GM12878 (cell line): ENCODE measurements at regions not wholly inside any gene's neighbourhood (a gene's known extent, or its start where the extent isn't known, plus 50 kb on each side); places are given as distances from the start of the nearest gene placed in this dataset.

Experiments used
- ATAC-seq: fragments of 200-7000 bp; cut with Tn5 transposase; 3 replicates; pipeline ENCODE4 v1.9.1; 2020; ENCODE audit warnings: mild to moderate bottlenecking, moderate library complexity
- BruUV-seq: library from RNA; stranded (reverse); fragments of 400-500 nt; replicated peaks from 2 replicates; lab custom pipeline; 2021; lab: Mats Ljungman, UMichigan
- CTCF ChIA-PET: fragments of 300-600 bp; sonication (Branson Sonifier 250); formaldehyde crosslinking; extraction: SDS; loops from one replicate; lab custom pipeline; 2021; ENCODE audit warnings: inconsistent platforms; lab: Yijun Ruan, JAX
- POLR2A ChIA-PET: fragments of 350-600 bp; formaldehyde crosslinking; extraction: SDS; loops from one replicate; lab custom pipeline; 2021; ENCODE audit warnings: inconsistent platforms; lab: Charles Lee
- RAD21 ChIA-PET: fragments of 300-600 bp; sonication (Branson Sonifier 250); formaldehyde crosslinking; loops from one replicate; lab custom pipeline; 2023; ENCODE audit warnings: antibody characterized with exemption; ENCODE audit not compliant: unreplicated experiment; lab: Charles Lee
- SMC1A ChIA-PET: fragments of 300-600 bp; sonication (Branson Sonifier 250); formaldehyde crosslinking; loops from one replicate; lab custom pipeline; 2023; ENCODE audit not compliant: unreplicated experiment, uncharacterized antibody; lab: Charles Lee
- DNase-seq: peaks from one replicate; pipeline ENCODE4 v3.0.0-alpha.2; 2011; ENCODE audit warnings: low read depth, low spot score
- FAIRE-seq: peaks from 3 replicates; lab custom pipeline; 2011; peaks lifted over from hg19 to GRCh38; lab: Jason Lieb, UNC
- H2AFZ ChIP-seq: 2 replicates; pipeline ENCODE4 v1.6.0; 2011; ENCODE audit warnings: low read depth, low read length, control low read depth; ENCODE audit not compliant: control insufficient read depth
- H3K27ac ChIP-seq: 2 replicates; pipeline ENCODE4 v1.5.1; 2011; ENCODE audit warnings: control low read depth; ENCODE audit not compliant: control insufficient read depth, insufficient read depth
- H3K27me3 ChIP-seq, 2 experiments: replicated peaks in 1 of 2; 2 replicates each; pipeline versions ENCODE4 v1.6.0 to v1.6.1; 2011; ENCODE audit warnings: low read length in 1 of 2; ENCODE audit not compliant: control insufficient read depth in 2 of 2, insufficient read depth in 2 of 2
- H3K36me3 ChIP-seq, 2 experiments: 2 replicates each; pipeline ENCODE4 v1.5.1; 2011; ENCODE audit warnings: low read length in 1 of 2; ENCODE audit not compliant: control insufficient read depth in 2 of 2, insufficient read depth in 2 of 2
- H3K4me1 ChIP-seq: 2 replicates; pipeline ENCODE4 v1.6.1; 2011; ENCODE audit warnings: mild to moderate bottlenecking, low read length, moderate library complexity, mixed read lengths; ENCODE audit not compliant: control insufficient read depth, insufficient read depth
- H3K4me2 ChIP-seq: 2 replicates; pipeline ENCODE4 v1.6.0; 2011; ENCODE audit warnings: control low read depth; ENCODE audit not compliant: control insufficient read depth, insufficient read depth
- H3K4me3 ChIP-seq: fragments of 200-600 bp; sonication (generic); 2 replicates; pipeline ENCODE4 v1.5.1; 2016
- H3K79me2 ChIP-seq: 2 replicates; pipeline ENCODE4 v1.6.0; 2011; ENCODE audit warnings: low read length; ENCODE audit not compliant: control insufficient read depth, insufficient read depth
- H3K9ac ChIP-seq: 2 replicates; pipeline ENCODE4 v1.8.0; 2011; ENCODE audit warnings: low read length, control low read depth, mixed read lengths; ENCODE audit not compliant: control insufficient read depth, insufficient read depth
- H3K9me3 ChIP-seq: replicated peaks from 3 replicates; pipeline ENCODE4 v1.5.1; 2011; ENCODE audit warnings: mild to moderate bottlenecking, low read length; ENCODE audit not compliant: control insufficient read depth, insufficient read depth
- H4K20me1 ChIP-seq: 2 replicates; pipeline ENCODE4 v1.6.0; 2011; ENCODE audit not compliant: control insufficient read depth, insufficient read depth
- ASH2L ChIP-seq: fragments of 300-600, 200-600 bp; sonication (generic); IDR thresholded peaks from 2 replicates; pipeline ENCODE4 v1.6.1; 2017; ENCODE audit warnings: low read depth, mild to moderate bottlenecking, borderline replicate concordance
- ATF7 ChIP-seq: fragments of 450-650 bp; IDR thresholded peaks from 2 replicates; pipeline ENCODE4 v1.6.1; 2016; ENCODE audit warnings: low read depth, mild to moderate bottlenecking
- CBX3 ChIP-seq: fragments of 200-600 bp; sonication (generic); IDR thresholded peaks from 2 replicates; pipeline ENCODE4 v1.6.1; 2016; ENCODE audit warnings: low read depth, borderline replicate concordance
- CTCF ChIP-seq, 3 experiments: IDR thresholded peaks in 2 of 3; conservative IDR thresholded peaks in 1 of 3; 2 replicates each; pipeline ENCODE4 v1.5.1; 2011; ENCODE audit warnings: low read depth in 3 of 3, low read length in 3 of 3, mild to moderate bottlenecking in 3 of 3, control low read depth in 2 of 3, moderate library complexity in 2 of 3, inconsistent platforms in 1 of 3, mixed read lengths in 1 of 3; ENCODE audit not compliant: control insufficient read depth in 2 of 3, insufficient read depth in 1 of 3; ENCODE audit errors: extremely low read depth in 1 of 3
- ELK1 ChIP-seq: IDR thresholded peaks from 2 replicates; pipeline ENCODE4 v1.6.1; 2012; ENCODE audit warnings: low read depth, low read length, improper control_type of control experiment
- IRF5 ChIP-seq: fragments of 450-650 bp; IDR thresholded peaks from 2 replicates; pipeline ENCODE4 v1.6.1; 2017; ENCODE audit warnings: borderline replicate concordance
- MTA2 ChIP-seq: fragments of 450-650 bp; IDR thresholded peaks from 2 replicates; pipeline ENCODE4 v1.6.1; 2016; ENCODE audit warnings: low read depth, mild to moderate bottlenecking, moderate library complexity
- PAX8 ChIP-seq: fragments of 450-650 bp; IDR thresholded peaks from 2 replicates; pipeline ENCODE4 v1.6.1; 2017; ENCODE audit warnings: mild to moderate bottlenecking, moderate library complexity
- RELA ChIP-seq: fragments of 450-650 bp; IDR thresholded peaks from 2 replicates; pipeline ENCODE4 v1.8.0; 2014; ENCODE audit warnings: borderline replicate concordance; ENCODE audit not compliant: partially characterized antibody
- SP1 ChIP-seq: IDR thresholded peaks from one replicate; pipeline ENCODE4 v1.6.1; 2011; ENCODE audit warnings: low read depth, low read length
- ZBTB4 ChIP-seq: fragments of 450-650 bp; formaldehyde crosslinking; IDR thresholded peaks from 2 replicates; pipeline ENCODE4 v1.4.0; 2022; ENCODE audit warnings: mild to moderate bottlenecking, moderate library complexity
- ZNF217 ChIP-seq: fragments of 450-650 bp; IDR thresholded peaks from 2 replicates; pipeline ENCODE4 v1.6.1; 2017; ENCODE audit warnings: antibody characterized with exemption, mild to moderate bottlenecking
- ZNF622 ChIP-seq: fragments of 450-650 bp; IDR thresholded peaks from 2 replicates; pipeline ENCODE4 v1.6.1; 2017; ENCODE audit warnings: mild to moderate bottlenecking, inconsistent platforms
- WGBS: methylation state at CpG from one replicate; pipeline ENCODE4 v1.1.6; 2016; ENCODE audit warnings: low lambda C conversion rate; ENCODE audit not compliant: insufficient replicate concordance, insufficient coverage; ENCODE audit errors: missing lambda C conversion rate; 5-methylcytosine and 5-hydroxymethylcytosine counted together
- in situ Hi-C: fragments of 300-500 bp; cut with MboI; formaldehyde crosslinking; loops from 9 replicates; pipeline ENCODE4 v1.14.3; 2018; ENCODE audit warnings: mixed read lengths
- intact Hi-C: fragments of 100-400 bp; cut with micrococcal nuclease; formaldehyde crosslinking; loops from one replicate; pipeline ENCODE4 v1.14.2; 2022; ENCODE audit not compliant: unreplicated experiment
- TF ChIP-seq, protein P1 (sequence below): IDR thresholded peaks from 2 replicates; pipeline ENCODE4 v1.6.1; 2012; ENCODE audit warnings: low read depth, low read length, improper control_type of control experiment

DNA sequence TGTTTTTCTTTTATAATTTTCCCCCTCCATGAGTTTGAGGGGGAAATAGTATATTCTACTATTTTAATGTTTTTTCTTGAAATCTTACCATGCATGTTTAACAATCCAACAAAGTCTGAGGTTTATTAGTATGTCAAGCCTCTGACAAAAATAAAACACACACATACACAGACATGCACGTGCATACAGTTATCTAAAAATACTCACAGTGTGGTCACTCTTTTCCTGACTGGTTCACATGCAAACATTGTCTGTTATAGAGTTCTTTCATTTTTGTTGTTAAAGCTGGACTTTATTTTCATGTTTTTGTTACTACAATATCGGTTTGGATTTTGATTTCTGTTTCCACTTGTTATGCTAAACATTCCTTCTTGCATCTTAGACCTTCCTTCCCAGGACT, 236.6 kb downstream of the MFSD1 start:
- H4K20me1 ChIP-seq: no peaks in the 10 kb centered on the region
- ChIA-PET CTCF (no interaction called here), POLR2A (no interaction called here), SMC1A (interaction anchor here (1.2 kb wide), 1 partner anchor 20 kb away, joined by 3 read pairs; no protein-coding TSS in a partner anchor), RAD21 (no interaction called here)
- ATAC-seq: no peak
- H3K9ac ChIP-seq: no peak overlapping the region
- H3K27ac ChIP-seq: no peak overlapping the region
- H2AFZ ChIP-seq: no peak overlapping the region
- TF ChIP-seq PAX8 (no peak), MTA2 (no peak), ASH2L (no peak), IRF5 (no peak), ELK1 (no peak), RELA (no peak), ZNF622 (no peak), CBX3 (no peak), ZBTB4 (CRISPR knock-in tag) (no peak), SP1 (no peak), ZNF217 (no peak), ATF7 (no peak), CTCF (IDR thresholded peaks at IDR 0.05 in 2 of 3, conservative IDR thresholded peaks at IDR 0.05 in 1 of 3; ENCODE audit: control insufficient read depth in 2 of 3, extremely low read depth in 1 of 3, insufficient read depth in 1 of 3, low read depth in 3 of 3, low read length in 3 of 3) (no peak)
- TF ChIP-seq, protein P1, sequence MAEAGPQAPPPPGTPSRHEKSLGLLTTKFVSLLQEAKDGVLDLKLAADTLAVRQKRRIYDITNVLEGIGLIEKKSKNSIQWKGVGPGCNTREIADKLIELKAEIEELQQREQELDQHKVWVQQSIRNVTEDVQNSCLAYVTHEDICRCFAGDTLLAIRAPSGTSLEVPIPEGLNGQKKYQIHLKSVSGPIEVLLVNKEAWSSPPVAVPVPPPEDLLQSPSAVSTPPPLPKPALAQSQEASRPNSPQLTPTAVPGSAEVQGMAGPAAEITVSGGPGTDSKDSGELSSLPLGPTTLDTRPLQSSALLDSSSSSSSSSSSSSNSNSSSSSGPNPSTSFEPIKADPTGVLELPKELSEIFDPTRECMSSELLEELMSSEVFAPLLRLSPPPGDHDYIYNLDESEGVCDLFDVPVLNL: no peak
- DNase-seq: no peak
- BruUV-seq: no TSS peak
- H3K79me2 ChIP-seq: no peaks in the 10 kb centered on the region
- no peak overlapping the region for H3K4me2 ChIP-seq
- intact Hi-C loops: no loop called here
- H3K4me1 ChIP-seq: no peaks in the 10 kb centered on the region
- FAIRE-seq: no peak
- H3K36me3 ChIP-seq: no peaks in the 10 kb centered on the region
- WGBS: 0% methylated on average over 2 of the region's 2 CpGs
- in situ Hi-C loops: no loop called here
- H3K4me3 ChIP-seq: no peak overlapping the region
- no peaks in the 10 kb centered on the region for H3K27me3 ChIP-seq
- no peaks in the 10 kb centered on the region for H3K9me3 ChIP-seq
